Urinary bladder (tissue), 3 donors: ENCODE measurements at regions not wholly inside any gene's neighbourhood (a gene's known extent, or its start where the extent isn't known, plus 50 kb on each side); places are given as distances from the start of the nearest gene placed in this dataset.

ENCODE experiments used
- DNase-seq: peaks from one replicate; pipeline ENCODE4 v3.0.0-alpha.2; 2015; ENCODE audit errors: extremely low spot score
- H3K27ac ChIP-seq: one replicate; pipeline ENCODE4 v1.5.1; 2013; ENCODE audit warnings: low read depth, mild to moderate bottlenecking, moderate library complexity
- H3K36me3 ChIP-seq: one replicate; pipeline ENCODE4 v1.6.1; 2013; ENCODE audit warnings: mild to moderate bottlenecking, moderate library complexity; ENCODE audit not compliant: insufficient read depth
- H3K4me1 ChIP-seq: one replicate; pipeline ENCODE4 v1.6.1; 2013; ENCODE audit warnings: mild to moderate bottlenecking, moderate library complexity; ENCODE audit not compliant: insufficient read depth
- H3K4me3 ChIP-seq: one replicate; pipeline ENCODE4 v1.5.1; 2013; ENCODE audit warnings: low read depth, low read length
- WGBS: extraction: QIAGEN DNeasy Blood & Tissue Kit; methylation state at CpG from one replicate; pipeline ENCODE4 v1.1.7; 2013; 5-methylcytosine and 5-hydroxymethylcytosine counted together
- donor health status: healthy with polysubstance abuse.
- donor health status: healthy.

DNA sequence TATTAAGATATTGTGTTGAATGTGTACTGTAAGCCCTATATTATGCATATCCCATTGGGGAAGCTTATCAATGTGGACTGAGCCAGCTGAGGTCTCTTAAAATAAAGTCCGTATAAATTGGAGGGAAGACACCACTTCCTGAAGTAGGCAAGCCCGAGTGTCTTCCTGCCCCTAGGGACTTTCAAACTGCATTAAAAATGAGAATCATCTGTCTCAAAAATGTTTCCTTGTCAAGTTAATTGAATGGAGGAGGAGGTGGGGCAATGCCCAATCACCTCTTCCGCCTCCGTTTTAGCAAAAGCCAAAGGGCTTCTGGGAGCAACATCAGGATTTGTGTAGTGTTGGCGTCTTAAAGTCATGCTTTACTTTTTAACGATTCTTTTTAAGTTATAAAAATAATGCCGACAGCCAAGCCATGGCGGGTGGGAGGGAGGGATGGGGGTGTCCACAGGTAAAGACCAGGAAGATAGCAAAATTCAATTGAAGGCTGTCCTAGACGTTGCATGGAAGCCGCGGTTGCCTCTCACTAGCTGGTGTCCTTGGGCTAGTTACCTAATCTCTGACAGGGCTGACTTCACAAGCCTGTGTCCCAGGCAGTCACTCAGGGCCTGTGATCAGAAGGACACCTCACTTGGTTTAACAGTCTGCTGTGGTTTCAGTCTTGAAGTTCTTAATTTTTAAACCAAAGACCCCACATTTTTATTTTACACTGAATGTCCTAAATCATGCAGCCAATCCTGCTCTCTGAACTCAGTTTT lies 524.9 kb upstream of the PROK2 start:
- no peak overlapping the region for H3K27ac ChIP-seq
- no peaks in the 10 kb centered on the region for H3K4me1 ChIP-seq
- WGBS, result 72% methylated on average over 11 of the region's 11 CpGs
- no peak for DNase-seq
- no peaks in the 10 kb centered on the region for H3K36me3 ChIP-seq
- H3K4me3 ChIP-seq, result no peak overlapping the region

DNA sequence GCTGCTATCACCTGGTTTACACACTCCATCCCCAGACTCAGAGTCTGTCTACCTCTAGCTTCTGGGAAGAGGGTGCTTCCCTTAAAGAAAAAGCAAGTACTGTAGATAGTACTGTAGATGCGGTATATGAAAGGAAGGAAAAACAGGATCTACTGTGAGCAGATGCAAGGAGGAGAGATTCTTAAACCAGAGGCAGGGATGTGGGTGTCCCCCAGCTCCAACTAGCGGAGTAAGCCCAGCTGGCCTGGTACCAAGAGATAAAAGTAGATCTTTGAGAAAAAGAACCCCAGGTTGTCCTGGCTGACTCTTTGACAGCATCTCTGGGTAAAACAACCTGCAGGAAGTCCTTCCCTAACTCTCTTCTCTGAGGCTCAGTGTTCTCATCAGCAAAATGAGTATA lies 523.7 kb upstream of the PROK2 start:
- Histone ChIP-seq H3K27ac (no peak overlapping the region), H3K4me1 (no peaks in the 10 kb centered on the region), H3K36me3 (no peaks in the 10 kb centered on the region), H3K4me3 (no peak overlapping the region)
- DNase-seq, result no peak
- WGBS, result 94% methylated on average over 2 of the region's 2 CpGs

DNA sequence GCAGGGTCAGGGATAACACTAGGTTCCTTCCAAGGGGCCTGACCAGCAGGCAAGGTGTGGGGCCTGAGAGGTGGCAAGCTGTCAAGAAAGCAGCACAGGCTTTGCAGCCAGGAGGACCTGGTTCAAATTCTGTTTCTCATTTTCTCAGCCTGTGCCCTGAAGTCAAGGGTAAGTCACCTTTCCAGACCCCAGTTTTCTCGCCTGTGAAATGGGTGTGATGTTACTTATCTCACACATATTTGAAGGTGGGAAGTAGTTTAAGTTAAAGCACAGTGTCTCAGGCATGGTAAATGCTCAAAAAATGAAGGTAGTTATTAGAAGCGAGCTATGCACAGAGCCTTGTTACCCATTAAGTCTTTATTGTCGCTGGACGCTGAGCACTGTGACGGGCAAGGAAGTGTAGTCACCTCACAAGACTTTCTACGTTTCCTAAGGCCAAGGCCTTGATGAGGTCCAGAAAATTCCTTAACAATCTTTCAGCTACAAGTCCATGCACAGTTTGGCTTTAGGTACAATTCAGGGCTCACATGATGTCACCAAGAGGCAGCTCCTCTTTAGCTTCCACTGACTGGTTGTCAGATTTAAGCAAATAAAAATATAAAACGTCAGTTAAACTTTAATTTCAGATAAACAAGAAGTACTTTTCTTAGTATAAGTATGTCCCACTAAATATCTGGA lies 522.6 kb upstream of the PROK2 start:
- WGBS, result 87% methylated on average over 7 of the region's 7 CpGs
- Histone ChIP-seq H3K27ac (no peak overlapping the region), H3K4me1 (no peaks in the 10 kb centered on the region), H3K4me3 (no peak overlapping the region), H3K36me3 (no peaks in the 10 kb centered on the region)
- no peak for DNase-seq

- Histone ChIP-seq H3K27ac (no peak overlapping the region), H3K36me3 (no peaks in the 10 kb centered on the region), H3K4me3 (no peak overlapping the region), H3K4me1 (no peaks in the 10 kb centered on the region)
- DNase-seq, result peak; percentile 65
- WGBS, result 72% methylated on average over 9 of the region's 9 CpGs
Measured at GRCh38 chr3:72306800-72307341, 521.9 kb upstream of the PROK2 start.

DNA sequence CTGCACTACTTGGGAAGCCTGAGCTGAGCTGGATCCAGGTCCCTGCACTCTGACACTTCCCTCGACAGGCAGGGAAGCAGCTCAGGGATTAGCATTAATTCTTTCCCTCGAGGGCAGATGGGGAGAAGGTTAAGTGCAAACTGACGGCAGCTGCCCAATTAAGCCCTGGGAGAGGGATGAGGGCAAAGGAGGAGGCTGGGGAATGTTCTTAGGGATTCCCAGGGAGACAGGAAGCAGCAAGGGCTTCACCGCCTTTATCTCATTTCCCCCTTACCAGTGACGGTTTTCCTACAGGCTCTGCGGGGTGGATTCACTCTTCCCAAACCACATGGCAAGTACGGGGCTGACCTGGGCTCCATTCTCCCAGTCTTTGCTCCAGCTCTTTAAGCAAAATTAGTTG lies 519.0 kb upstream of the PROK2 start:
- Histone ChIP-seq H3K4me3 (no peak overlapping the region), H3K4me1 (no peaks in the 10 kb centered on the region), H3K36me3 (no peaks in the 10 kb centered on the region), H3K27ac (no peak overlapping the region)
- DNase-seq, result no peak
- 31% methylated on average over 7 of the region's 7 CpGs for WGBS

DNA sequence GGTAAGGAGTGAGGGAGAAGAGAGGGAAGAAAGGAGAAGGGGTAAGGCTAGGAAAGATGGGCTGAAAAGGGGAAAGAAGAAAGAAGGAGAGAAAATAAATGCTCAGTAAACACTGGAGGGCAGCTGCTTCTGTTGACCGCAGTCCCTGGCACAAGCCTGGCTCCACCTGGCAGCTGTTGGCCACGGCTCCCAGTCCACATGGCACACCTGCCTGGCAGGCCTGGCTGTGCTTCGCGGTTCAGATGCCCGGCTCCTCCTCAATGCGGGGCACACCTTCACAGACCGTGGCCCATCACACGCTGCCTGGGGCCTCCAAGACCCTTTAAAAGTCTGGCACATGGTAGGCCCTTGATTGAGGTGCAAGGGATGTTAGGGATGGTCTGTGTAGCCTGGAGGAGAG lies 516.8 kb upstream of the PROK2 start:
- Histone ChIP-seq H3K27ac (no peak overlapping the region), H3K4me1 (no peaks in the 10 kb centered on the region), H3K36me3 (no peaks in the 10 kb centered on the region), H3K4me3 (no peak overlapping the region)
- DNase-seq, result no peak
- WGBS, result 96% methylated on average over 8 of the region's 8 CpGs

DNA sequence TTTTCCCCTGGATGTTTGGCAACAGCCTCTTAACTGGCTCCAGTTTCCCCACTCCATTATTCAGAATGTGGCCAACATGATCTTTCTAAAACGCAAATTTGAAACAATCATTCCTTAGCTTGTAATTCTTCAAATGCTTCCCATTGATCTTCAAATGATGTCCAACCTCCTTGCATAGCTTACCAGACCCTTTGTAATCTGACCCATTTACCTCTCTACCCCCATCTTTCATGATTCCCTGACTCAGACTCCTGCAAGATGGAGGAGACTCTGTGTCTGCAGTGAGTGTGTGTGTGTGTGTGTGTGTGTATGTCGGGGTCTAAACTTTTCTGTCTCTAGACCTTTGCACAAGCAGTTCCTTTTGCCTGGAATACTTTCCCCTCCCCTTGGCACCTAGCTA lies 515.7 kb upstream of the PROK2 start:
- no peak overlapping the region for H3K27ac ChIP-seq
- DNase-seq, result no peak
- H3K4me3 ChIP-seq, result no peak overlapping the region
- no peaks in the 10 kb centered on the region for H3K36me3 ChIP-seq
- 70% methylated on average over 2 of the region's 2 CpGs for WGBS
- H3K4me1 ChIP-seq, result no peaks in the 10 kb centered on the region

GRCh38 chr3:72299823-72300222 lies 514.9 kb upstream of the PROK2 start:
- Histone ChIP-seq H3K36me3 (no peaks in the 10 kb centered on the region), H3K4me1 (no peaks in the 10 kb centered on the region), H3K4me3 (no peak overlapping the region), H3K27ac (no peak overlapping the region)
- DNase-seq, result no peak
- 93% methylated on average over 4 of the region's 4 CpGs for WGBS

- DNase-seq, result no peak
- Histone ChIP-seq H3K4me3 (no peak overlapping the region), H3K27ac (no peak overlapping the region), H3K36me3 (no peaks in the 10 kb centered on the region), H3K4me1 (no peaks in the 10 kb centered on the region)
- 68% methylated on average over 6 of the region's 6 CpGs for WGBS
Measured at GRCh38 chr3:72299321-72299802, 514.4 kb upstream of the PROK2 start.

DNA sequence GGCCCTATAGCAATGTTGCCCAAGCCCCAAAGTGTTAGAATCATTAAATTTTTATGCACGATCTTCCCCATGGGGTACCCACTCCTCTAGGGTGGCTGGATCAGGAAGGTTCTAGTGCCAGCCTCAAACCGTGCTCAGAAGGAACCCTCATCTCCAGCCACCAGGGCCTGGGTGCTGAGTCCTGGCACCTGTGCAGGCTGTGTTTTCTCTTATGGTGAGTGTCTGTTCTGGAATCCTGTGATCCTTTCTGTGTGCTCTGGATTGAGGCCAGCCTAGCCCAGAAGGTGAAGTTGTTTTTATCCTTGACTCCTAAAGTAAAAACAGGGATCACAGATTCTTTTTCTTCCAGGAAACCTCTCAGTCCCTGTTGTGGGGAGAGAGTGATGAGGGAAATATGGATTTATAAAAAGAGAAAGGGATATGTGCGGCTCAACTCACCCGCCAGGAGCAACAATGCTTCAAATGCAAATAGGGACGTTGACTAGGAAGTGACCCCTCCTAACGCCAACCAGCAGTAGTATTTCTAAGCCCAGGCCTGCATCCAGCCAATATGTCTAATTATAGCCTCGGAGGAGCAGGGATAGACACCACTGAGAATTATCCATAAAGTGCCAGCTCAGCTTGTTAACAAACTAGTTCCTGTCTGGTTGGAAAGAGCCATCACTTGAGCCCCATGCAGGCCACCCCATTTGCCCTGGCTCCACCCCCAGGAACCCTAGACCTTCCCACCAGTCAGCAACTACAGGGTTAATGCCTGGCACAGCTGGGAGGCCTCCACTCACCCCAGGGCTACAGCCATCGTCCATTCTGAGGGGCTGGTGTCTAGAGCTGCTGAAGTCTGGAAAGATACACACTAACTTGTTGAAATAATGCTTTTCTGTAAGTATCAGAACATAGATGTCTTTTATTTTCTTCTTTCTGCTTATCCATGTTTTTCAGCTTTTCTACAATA lies 513.5 kb upstream of the PROK2 start:
- Histone ChIP-seq H3K27ac (no peak overlapping the region), H3K4me1 (no peaks in the 10 kb centered on the region), H3K36me3 (no peaks in the 10 kb centered on the region), H3K4me3 (no peak overlapping the region)
- no peak for DNase-seq
- 41% methylated on average over 8 of the region's 8 CpGs for WGBS

DNA sequence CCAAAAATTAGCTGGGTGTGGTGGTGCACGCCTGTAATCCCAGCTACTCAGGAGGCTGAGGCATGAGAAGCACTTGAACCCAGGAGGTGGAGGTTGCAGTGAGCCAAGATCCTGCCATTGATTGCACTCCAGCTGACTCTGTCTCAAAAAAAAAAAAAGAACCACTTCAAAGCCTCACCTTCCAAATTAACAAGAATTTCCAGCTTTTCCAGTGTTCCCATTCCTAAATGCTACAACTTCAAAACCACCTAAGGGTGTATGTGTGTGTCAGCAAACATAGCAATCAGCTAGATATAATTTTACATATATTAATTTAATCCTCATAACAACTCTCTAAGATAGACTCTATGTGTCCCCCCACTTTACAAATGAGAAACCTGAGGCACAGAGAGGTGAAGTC lies 512.5 kb upstream of the PROK2 start:
- WGBS, result 96% methylated on average over 1 of the region's 1 CpG
- no peak for DNase-seq
- H3K27ac ChIP-seq, result no peak overlapping the region
- H3K36me3 ChIP-seq, result no peaks in the 10 kb centered on the region
- H3K4me1 ChIP-seq, result no peaks in the 10 kb centered on the region
- no peak overlapping the region for H3K4me3 ChIP-seq

GRCh38 chr3:72296477-72297111 lies 511.6 kb upstream of the PROK2 start:
- H3K27ac ChIP-seq, result no peak overlapping the region
- no peaks in the 10 kb centered on the region for H3K4me1 ChIP-seq
- no peak for DNase-seq
- H3K36me3 ChIP-seq, result no peaks in the 10 kb centered on the region
- H3K4me3 ChIP-seq, result no peak overlapping the region
- 57% methylated on average over 8 of the region's 8 CpGs for WGBS

DNA sequence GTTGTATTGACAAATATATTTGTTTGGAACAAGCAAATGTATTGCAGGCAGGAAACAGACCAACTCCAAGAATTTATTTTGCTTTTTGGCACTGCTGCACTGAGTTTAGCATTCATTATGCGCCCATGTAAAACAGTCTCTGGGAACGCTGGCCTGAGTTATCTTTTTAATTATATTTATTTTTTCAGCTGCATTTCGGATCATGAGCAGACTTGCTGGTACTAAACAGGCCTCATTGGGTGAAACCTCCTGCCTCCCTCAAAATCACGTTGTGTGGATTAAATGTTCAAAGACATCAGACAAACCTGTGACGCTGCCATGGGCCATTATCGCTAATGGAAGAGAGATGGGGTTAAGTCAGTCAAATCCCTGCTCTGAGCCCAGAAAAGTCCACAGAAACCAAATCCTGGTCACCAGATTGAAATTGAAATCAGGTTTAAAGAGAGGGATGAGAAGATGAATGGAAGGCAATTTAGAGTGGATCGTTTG lies 511.1 kb upstream of the PROK2 start:
- Histone ChIP-seq H3K4me1 (no peaks in the 10 kb centered on the region), H3K27ac (no peak overlapping the region), H3K36me3 (no peaks in the 10 kb centered on the region), H3K4me3 (no peak overlapping the region)
- WGBS, result 83% methylated on average over 7 of the region's 7 CpGs
- no peak for DNase-seq
